Activated CD8-positive, alpha-beta memory T cell treated with anti-CD3 and anti-CD28 coated beads, Interleukin-2, amount 10 ng/mL, durations not matched to agents 7 days and 5 days (primary cell): ENCODE measurements at regions not wholly inside any gene's neighbourhood (a gene's known extent, or its start where the extent isn't known, plus 50 kb on each side); places are given as distances from the start of the nearest gene placed in this dataset.
"Not testable (repeated sequence)": the region's sequence is repeated elsewhere in the genome, so short reads cannot be mapped to it uniquely, and the experiment has no call there.

ENCODE experiments used
- ATAC-seq: fragments of 150-1000 bp; cut with Tn5 transposase; one replicate; pipeline ENCODE4 v1.10.0; 2021; ENCODE audit warnings: moderate library complexity
- CTCF ChIA-PET: fragments of 350-600 bp; sonication (Branson Sonifier 250); formaldehyde crosslinking; loops from one replicate; lab custom pipeline; 2021; ENCODE audit warnings: antibody characterized with exemption; lab: Charles Lee
- DNase-seq: peaks from one replicate; pipeline ENCODE4 v3.0.0-alpha.2; 2020
- H3K27ac Mint-ChIP-seq: one replicate; pipeline ENCODE4 v1.8.0; 2021; ENCODE audit warnings: mild to moderate bottlenecking, mixed read lengths
- H3K27me3 Mint-ChIP-seq: one replicate; pipeline ENCODE4 v1.8.0; 2021; ENCODE audit warnings: mixed read lengths
- H3K36me3 Mint-ChIP-seq: one replicate; pipeline ENCODE4 v1.8.0; 2021; ENCODE audit warnings: mild to moderate bottlenecking, mixed read lengths
- H3K4me1 Mint-ChIP-seq: one replicate; pipeline ENCODE4 v1.8.0; 2021; ENCODE audit warnings: mixed read lengths
- H3K4me3 Mint-ChIP-seq: one replicate; pipeline ENCODE4 v1.8.0; 2021; ENCODE audit warnings: mild to moderate bottlenecking, moderate library complexity, mixed read lengths
- H3K9me3 Mint-ChIP-seq: one replicate; pipeline ENCODE4 v1.8.0; 2022; ENCODE audit warnings: low read depth, mixed read lengths

DNA sequence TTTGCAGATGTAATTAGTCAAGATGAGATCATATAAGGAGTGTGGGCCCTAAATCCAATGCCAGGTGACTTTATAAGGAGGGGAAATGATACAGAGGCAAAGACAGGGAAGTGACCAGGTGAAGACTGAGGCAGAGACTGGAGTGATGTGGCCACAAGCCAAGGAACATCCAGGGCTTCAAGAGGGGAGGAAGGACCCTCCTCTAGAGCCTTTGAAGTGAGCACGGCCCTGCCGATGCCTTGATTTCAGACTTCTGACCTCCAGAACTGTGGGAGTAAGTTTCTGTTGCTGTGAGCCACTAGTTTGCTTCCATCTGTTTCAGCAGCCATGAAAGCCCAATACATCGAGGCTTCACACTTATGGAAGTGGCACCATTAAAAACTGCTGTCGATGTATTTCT is 78.7 kb downstream of the SHANK2 start:
- H3K4me3 Mint-ChIP-seq, result no peak overlapping the region
- no peaks in the 10 kb centered on the region for H3K36me3 Mint-ChIP-seq
- DNase-seq (no peak), ATAC-seq (no peak)
- no peaks in the 10 kb centered on the region for H3K27me3 Mint-ChIP-seq
- H3K9me3 Mint-ChIP-seq, result peaks cover 8% of the 10 kb centered on the region
- H3K4me1 Mint-ChIP-seq, result no peaks in the 10 kb centered on the region
- H3K27ac Mint-ChIP-seq, result no peak overlapping the region
- CTCF ChIA-PET, result no interaction called here

DNA sequence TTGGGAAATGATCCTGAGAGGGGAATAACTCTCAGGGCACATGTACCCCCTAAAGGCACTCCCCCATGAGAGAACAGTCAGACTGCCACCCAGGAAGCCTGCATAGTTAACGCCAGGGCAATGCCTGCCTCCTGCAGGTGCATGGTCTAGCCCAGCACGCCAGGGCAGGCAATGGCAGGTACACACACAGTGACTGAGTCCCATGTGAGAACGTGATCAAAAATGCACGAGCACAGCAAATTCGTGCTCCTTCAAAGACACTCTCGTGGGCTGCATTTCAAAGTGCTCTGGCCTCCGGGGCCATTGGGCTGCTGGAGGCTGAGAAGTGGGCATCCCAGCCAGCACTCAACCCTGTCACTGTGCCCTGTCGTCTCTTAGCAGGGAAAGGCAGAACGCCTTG is 79.7 kb downstream of the SHANK2 start:
- CTCF ChIA-PET, result no interaction called here
- Mint-ChIP-seq H3K4me1 (no peaks in the 10 kb centered on the region), H3K27ac (no peak overlapping the region), H3K27me3 (no peaks in the 10 kb centered on the region), H3K36me3 (no peaks in the 10 kb centered on the region), H3K4me3 (no peak overlapping the region), H3K9me3 (peaks cover 8% of the 10 kb centered on the region)
- no peak for ATAC-seq
- no peak for DNase-seq

DNA sequence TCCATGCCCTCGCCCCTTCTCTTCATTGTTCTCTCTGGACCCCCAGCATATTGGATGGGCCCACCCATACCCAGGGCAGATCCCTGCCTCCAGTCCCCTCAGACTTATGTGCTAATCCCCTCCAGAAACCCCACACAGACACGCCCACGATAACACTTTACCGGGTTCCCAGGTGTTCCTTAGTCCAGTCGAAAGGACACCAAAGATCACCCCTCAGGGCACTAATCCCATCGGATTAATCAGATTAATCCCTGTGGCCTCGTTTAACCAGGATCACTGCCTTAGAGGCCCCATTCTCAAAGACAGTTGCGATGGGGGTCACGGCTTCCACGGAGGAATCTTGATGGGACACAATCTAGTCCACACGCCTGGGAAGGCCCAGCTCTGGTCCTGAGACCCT is 80.8 kb downstream of the SHANK2 start:
- H3K9me3 Mint-ChIP-seq, result peaks cover 7% of the 10 kb centered on the region
- no peak overlapping the region for H3K4me3 Mint-ChIP-seq
- no peak for ATAC-seq
- H3K27me3 Mint-ChIP-seq, result no peaks in the 10 kb centered on the region
- CTCF ChIA-PET, result no interaction called here
- H3K27ac Mint-ChIP-seq, result no peak overlapping the region
- no peaks in the 10 kb centered on the region for H3K36me3 Mint-ChIP-seq
- H3K4me1 Mint-ChIP-seq, result no peaks in the 10 kb centered on the region
- no peak for DNase-seq

DNA sequence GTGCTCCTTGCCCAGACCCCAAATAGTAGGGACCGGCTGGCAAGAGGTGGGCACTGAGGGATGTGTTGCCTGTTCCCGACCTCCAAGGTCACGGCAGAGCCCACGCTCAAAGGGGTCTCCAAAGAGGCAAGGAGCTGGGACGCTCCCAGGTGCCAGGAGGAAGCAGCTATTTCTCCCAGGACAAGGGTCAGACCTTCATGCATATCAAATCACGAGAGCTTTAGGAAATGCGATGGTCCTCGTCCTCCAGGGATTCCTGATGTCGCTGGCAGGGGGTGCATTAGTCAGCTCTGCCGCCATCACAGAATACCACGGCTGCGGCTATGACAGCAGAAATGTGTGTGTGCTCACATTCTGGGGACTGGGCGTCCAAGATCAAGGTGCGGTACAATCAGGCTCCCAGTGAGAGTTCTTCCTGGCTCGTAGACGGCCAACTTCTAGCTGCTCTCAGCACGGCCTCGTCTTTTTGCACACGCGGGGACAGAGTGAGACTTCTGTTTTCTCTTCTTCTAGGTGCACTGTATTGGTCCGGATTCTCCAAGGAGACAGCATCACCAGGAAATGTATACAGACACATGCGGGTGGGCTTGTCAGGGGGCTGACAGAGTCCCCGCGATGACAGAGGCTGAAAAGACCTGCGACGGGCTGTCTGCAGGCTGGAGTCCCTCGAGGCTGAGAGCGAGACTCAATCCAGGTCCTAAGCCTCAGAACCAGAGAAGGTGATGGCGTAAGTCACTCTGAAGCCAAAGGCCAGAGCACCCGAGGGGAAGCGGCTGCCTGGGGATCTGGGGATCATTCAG is 81.6 kb downstream of the SHANK2 start:
- Mint-ChIP-seq H3K36me3 (no peaks in the 10 kb centered on the region), H3K4me1 (no peaks in the 10 kb centered on the region), H3K27me3 (no peaks in the 10 kb centered on the region), H3K9me3 (peaks cover 5% of the 10 kb centered on the region), H3K4me3 (no peak overlapping the region), H3K27ac (no peak overlapping the region)
- CTCF ChIA-PET, result no interaction called here
- no peak for ATAC-seq
- no peak for DNase-seq

DNA sequence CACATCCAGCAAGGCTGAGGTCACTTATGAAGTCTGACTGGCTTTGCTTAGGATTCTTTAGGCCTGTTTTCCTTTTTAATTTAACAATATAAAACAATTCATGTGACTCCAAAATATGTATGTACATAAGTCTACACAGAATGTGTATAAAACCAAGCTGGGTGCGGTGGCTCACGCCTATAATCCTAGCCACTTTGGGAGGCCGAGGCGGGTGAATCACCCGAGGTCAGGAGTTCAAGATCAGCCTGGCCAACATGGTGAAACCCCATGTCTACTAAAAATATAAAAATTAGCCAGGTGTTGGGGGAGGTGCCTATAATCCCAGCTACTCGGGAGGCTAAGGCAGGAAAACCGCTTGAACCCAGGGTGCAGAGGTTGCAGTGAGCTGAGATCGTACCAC is 83.1 kb downstream of the SHANK2 start:
- no peaks in the 10 kb centered on the region for H3K27me3 Mint-ChIP-seq
- H3K4me1 Mint-ChIP-seq, result no peaks in the 10 kb centered on the region
- DNase-seq, result no peak
- ATAC-seq, result no peak
- H3K4me3 Mint-ChIP-seq, result no peak overlapping the region
- peaks cover 3% of the 10 kb centered on the region for H3K9me3 Mint-ChIP-seq
- CTCF ChIA-PET, result no interaction called here
- no peaks in the 10 kb centered on the region for H3K36me3 Mint-ChIP-seq
- H3K27ac Mint-ChIP-seq, result no peak overlapping the region

DNA sequence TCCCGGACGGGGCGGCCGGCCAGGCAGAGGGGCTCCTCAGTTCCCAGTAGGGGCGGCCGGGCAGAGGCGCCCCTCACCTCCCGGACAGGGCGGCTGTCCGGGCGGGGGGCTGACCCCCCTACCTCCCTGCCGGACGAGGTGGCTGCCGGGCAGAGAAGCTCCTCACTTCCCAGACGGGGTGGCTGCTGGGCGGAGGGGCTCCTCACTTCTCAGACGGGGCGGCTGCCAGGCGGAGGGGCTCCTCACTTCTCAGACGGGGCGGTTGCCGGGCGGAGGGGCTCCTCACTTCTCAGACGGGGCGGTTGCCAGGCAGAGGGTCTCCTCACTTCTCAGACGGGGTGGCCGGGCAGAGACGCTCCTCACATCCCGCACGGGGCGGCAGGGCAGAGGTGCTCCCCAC is 84.6 kb downstream of the SHANK2 start:
- H3K36me3 Mint-ChIP-seq, H3K4me1 Mint-ChIP-seq, ATAC-seq, H3K27me3 Mint-ChIP-seq, DNase-seq, H3K9me3 Mint-ChIP-seq, CTCF ChIA-PET, H3K27ac Mint-ChIP-seq, H3K4me3 Mint-ChIP-seq: not testable (repeated sequence)

DNA sequence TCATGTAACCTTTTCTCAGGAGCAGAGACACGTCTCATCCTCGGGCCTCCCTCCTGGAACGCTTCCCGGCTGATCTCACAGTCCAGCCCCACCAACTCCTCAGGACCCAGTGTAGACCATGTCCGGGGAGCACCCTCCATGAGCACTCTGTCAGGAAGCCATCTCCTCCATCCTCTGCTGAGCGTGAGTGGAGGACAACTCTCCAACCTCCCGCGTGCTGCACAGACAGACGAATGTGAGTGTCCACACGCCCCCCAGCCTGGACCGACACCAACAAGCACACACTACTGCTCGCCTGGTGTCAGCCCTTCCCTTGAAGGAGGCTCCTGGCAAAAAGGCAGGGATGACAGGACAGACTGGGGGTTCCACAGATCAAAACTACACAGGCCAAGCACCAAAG is 86.6 kb downstream of the SHANK2 start:
- CTCF ChIA-PET, result no interaction called here
- H3K4me1 Mint-ChIP-seq, result no peaks in the 10 kb centered on the region
- H3K27me3 Mint-ChIP-seq, result peaks cover 4% of the 10 kb centered on the region

DNA sequence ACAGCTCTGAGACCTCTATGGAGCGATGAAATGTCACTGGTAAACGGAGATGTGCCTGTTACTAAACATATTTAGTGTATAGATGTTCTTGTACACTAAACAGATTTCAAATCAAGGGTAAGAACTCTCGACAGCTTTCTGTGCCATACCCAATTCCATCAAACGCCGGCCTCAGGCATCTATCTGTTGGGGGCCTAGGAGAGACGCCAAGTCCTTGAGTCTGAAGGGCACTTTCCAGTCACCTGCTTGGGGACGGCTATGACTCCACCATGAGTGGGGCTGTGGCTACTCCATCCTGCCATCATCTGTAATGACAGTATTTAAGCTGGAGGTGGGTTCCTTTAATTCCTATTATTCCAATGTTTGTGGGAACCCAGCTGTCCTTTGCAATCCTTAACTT is 87.8 kb downstream of the SHANK2 start:
- ATAC-seq (no peak), DNase-seq (no peak)
- no peaks in the 10 kb centered on the region for H3K9me3 Mint-ChIP-seq
- H3K36me3 Mint-ChIP-seq, result no peaks in the 10 kb centered on the region
- no peaks in the 10 kb centered on the region for H3K4me1 Mint-ChIP-seq
- no peak overlapping the region for H3K4me3 Mint-ChIP-seq
- H3K27me3 Mint-ChIP-seq, result peaks cover 4% of the 10 kb centered on the region
- H3K27ac Mint-ChIP-seq, result no peak overlapping the region
- CTCF ChIA-PET, result no interaction called here

More for the DNA sequence above, 86.6 kb downstream of the SHANK2 start:
- ATAC-seq (no peak), DNase-seq (no peak)
- no peaks in the 10 kb centered on the region for H3K36me3 Mint-ChIP-seq
- no peak overlapping the region for H3K27ac Mint-ChIP-seq
- no peaks in the 10 kb centered on the region for H3K9me3 Mint-ChIP-seq
- no peak overlapping the region for H3K4me3 Mint-ChIP-seq

DNA sequence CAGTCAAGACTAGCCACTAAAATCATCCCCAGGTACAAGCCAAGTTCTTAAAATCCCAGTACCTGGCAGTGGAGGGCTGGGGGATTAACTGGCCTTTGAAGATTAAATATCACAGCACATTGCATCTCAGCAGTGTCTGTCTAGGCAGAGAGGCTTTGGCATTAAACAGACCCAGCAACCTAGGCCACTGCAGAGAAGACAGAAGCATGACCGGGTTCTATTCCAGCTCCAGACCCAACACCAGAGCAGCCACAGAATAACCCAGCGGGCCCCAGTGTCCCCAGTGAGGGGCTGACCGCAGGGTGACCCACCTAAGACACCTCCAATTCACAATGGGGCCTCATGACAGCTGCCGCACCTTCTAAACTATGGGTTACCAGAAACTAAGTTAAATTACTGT is 88.2 kb downstream of the SHANK2 start:
- peaks cover 4% of the 10 kb centered on the region for H3K27me3 Mint-ChIP-seq
- H3K4me1 Mint-ChIP-seq, result no peaks in the 10 kb centered on the region
- no peak overlapping the region for H3K4me3 Mint-ChIP-seq
- CTCF ChIA-PET, result no interaction called here
- no peaks in the 10 kb centered on the region for H3K36me3 Mint-ChIP-seq
- ATAC-seq, result no peak
- no peaks in the 10 kb centered on the region for H3K9me3 Mint-ChIP-seq
- DNase-seq, result no peak
- no peak overlapping the region for H3K27ac Mint-ChIP-seq

DNA sequence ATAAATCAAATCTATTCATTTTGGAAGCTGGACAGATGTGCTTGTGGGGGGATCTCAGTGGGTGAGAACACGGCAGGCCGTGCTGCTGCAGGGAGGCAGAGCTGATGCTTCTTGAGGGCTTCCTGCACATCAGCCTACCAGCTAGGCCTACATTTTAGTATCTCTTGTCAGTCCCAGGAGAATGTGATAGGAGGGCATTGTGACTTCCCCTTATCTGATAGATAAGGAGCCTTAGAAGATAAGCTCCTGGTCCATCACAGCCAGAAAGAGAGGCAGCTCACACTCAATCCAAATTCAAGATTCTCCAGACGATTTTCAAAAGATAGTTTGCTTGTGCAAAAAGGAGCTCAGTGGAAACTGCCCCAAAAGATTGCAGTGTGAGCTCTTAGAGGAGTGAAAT is 89.0 kb downstream of the SHANK2 start:
- ATAC-seq (no peak), DNase-seq (no peak)
- Mint-ChIP-seq H3K36me3 (no peaks in the 10 kb centered on the region), H3K27me3 (peaks cover 4% of the 10 kb centered on the region), H3K4me3 (no peak overlapping the region), H3K9me3 (no peaks in the 10 kb centered on the region), H3K27ac (no peak overlapping the region), H3K4me1 (no peaks in the 10 kb centered on the region)
- CTCF ChIA-PET, result no interaction called here

DNA sequence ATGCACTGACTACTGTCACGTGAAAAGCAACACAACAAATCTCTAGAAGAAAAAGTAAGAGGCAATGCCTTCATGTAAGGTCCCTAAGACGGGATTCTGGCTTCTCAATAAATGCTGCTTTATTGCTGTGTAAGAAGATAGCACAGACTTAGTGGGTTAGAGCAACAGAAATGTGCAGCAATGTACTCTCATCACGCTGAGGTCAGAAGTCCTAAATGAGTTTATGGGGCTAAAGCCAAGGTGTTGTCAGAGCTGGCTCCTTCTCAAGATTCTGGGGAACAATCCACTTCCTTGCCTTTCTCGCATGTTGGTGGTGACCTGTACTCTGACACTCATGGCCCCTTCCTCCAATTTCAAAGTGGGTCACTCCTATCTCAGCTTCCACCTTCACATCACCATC is 93.4 kb downstream of the SHANK2 start:
- no peak overlapping the region for H3K4me3 Mint-ChIP-seq
- H3K4me1 Mint-ChIP-seq, result no peaks in the 10 kb centered on the region
- H3K27me3 Mint-ChIP-seq, result peaks cover 4% of the 10 kb centered on the region
- ATAC-seq (no peak), DNase-seq (no peak)
- CTCF ChIA-PET, result no interaction called here
- H3K27ac Mint-ChIP-seq, result no peak overlapping the region
- H3K36me3 Mint-ChIP-seq, result no peaks in the 10 kb centered on the region
- H3K9me3 Mint-ChIP-seq, result no peaks in the 10 kb centered on the region

DNA sequence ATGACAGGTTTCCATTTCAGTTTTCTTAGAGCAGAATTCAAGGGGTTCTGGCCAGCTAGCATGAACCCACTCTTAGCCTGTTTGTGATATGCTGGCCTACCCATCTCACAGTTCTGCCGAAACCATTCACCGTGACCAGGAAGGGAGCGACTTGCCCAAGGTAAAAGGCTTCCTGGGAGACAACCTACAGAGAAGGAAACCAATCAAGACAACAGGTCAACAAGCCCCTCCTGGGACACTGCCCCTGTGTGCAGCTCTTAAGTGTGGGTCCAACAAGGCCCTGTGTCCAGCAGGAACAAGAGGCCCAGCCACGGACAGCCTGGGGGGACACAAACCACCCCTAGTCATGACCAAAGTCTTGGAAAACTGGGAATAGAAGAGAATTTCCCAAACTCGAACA is 94.7 kb downstream of the SHANK2 start:
- H3K9me3 Mint-ChIP-seq, H3K4me1 Mint-ChIP-seq, ATAC-seq, H3K27me3 Mint-ChIP-seq, DNase-seq, H3K27ac Mint-ChIP-seq, H3K36me3 Mint-ChIP-seq, CTCF ChIA-PET, H3K4me3 Mint-ChIP-seq: not testable (repeated sequence)

DNA sequence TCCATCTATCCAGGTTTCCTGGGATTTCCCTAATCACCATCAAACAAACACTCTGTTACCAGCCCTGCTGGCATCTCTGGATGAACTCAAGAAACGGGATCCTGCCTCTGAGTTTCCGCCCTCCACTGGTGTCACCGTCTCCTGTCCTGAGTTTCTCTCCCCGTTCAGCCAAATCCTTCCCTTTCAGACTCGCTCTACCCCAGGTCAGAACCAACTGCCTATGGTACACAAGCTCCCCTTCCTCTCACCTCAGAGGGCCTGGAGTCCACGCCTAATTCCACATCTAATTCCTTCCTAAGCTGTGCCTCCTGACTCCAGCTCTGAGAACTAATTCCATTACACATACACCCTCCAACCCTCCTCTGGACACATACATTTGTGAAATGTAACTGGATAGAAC is 96.1 kb downstream of the SHANK2 start:
- no peak for DNase-seq
- no peak for ATAC-seq
- Mint-ChIP-seq H3K27ac (no peak overlapping the region), H3K4me3 (no peak overlapping the region), H3K27me3 (peaks cover 13% of the 10 kb centered on the region), H3K4me1 (no peaks in the 10 kb centered on the region), H3K36me3 (no peaks in the 10 kb centered on the region), H3K9me3 (no peaks in the 10 kb centered on the region)
- CTCF ChIA-PET, result no interaction called here

DNA sequence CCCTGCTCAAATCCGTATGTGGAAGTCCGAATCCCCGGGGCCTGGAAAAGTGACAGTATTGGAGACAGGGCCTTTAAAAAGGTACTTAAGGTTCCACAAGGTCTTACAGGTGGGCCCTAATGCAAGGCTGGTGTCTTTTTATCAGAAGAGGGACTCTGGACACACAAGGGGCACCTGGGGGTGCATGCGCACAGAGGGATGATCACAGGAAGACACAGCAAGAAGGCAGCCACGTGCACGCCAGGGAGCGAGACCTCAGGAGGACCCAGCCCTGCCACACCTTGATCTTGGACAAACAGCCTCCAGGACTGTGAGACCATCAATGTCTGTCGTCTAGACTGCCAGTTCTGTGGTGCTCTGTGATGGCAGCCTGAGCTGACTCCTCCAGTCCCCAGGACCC is 96.5 kb downstream of the SHANK2 start:
- DNase-seq (no peak), ATAC-seq (no peak)
- Mint-ChIP-seq H3K9me3 (no peaks in the 10 kb centered on the region), H3K36me3 (no peaks in the 10 kb centered on the region), H3K27ac (no peak overlapping the region), H3K4me1 (no peaks in the 10 kb centered on the region), H3K27me3 (peaks cover 9% of the 10 kb centered on the region), H3K4me3 (no peak overlapping the region)
- CTCF ChIA-PET, result no interaction called here
